Choroid plexus epithelial cell (primary cell): ENCODE measurements at regions not wholly inside any gene's neighbourhood (a gene's known extent, or its start where the extent isn't known, plus 50 kb on each side); places are given as distances from the start of the nearest gene placed in this dataset.
A peak's percentile ranks its signal among the peaks of the same experiment; 100 is the strongest.

ENCODE experiments used
- DNase-seq: peaks from one replicate; pipeline ENCODE4 v3.0.0-alpha.2; 2010; ENCODE audit warnings: low read depth
- H3K4me3 ChIP-seq: 2 replicates; pipeline ENCODE4 v1.5.1; 2011; ENCODE audit warnings: low read depth, mild to moderate bottlenecking, control low read depth, low read length, moderate library complexity
- CTCF ChIP-seq: conservative IDR thresholded peaks from 2 replicates; pipeline ENCODE4 v1.5.1; 2011; ENCODE audit warnings: low read depth, mild to moderate bottlenecking, control low read depth, inconsistent platforms, low read length, moderate library complexity

GRCh38 chr15:99507016-99507503 lies 58.7 kb upstream of the MEF2A start:
- DNase-seq, result no peak
- TF ChIP-seq CTCF, result no peak
- no peak overlapping the region for H3K4me3 ChIP-seq

- DNase-seq, result peak; percentile 89
- peak overlapping the region; percentile 9 for H3K4me3 ChIP-seq
- no peak for TF ChIP-seq CTCF
Observed at GRCh38 chr15:99507504-99508310, 58.1 kb upstream of the MEF2A start.

GRCh38 chr15:99508311-99508645 lies 57.5 kb upstream of the MEF2A start:
- no peak for TF ChIP-seq CTCF
- no peak overlapping the region for H3K4me3 ChIP-seq
- DNase-seq, result no peak

GRCh38 chr15:99508852-99509251 lies 56.9 kb upstream of the MEF2A start:
- no peak overlapping the region for H3K4me3 ChIP-seq
- TF ChIP-seq CTCF, result no peak
- no peak for DNase-seq

GRCh38 chr15:99509686-99510461 lies 55.9 kb upstream of the MEF2A start:
- no peak for TF ChIP-seq CTCF
- DNase-seq, result no peak
- H3K4me3 ChIP-seq, result no peak overlapping the region

GRCh38 chr15:99511531-99511865 lies 54.3 kb upstream of the MEF2A start:
- TF ChIP-seq CTCF, result no peak
- DNase-seq, result peak; percentile 90
- H3K4me3 ChIP-seq, result no peak overlapping the region
